Fibroblast of lung (primary cell): ENCODE measurements at regions not wholly inside any gene's neighbourhood (a gene's known extent, or its start where the extent isn't known, plus 50 kb on each side); places are given as distances from the start of the nearest gene placed in this dataset.

Experiments used
- EZH2 ChIP-seq: IDR thresholded peaks from 2 replicates; pipeline ENCODE4 v1.5.1; 2012; ENCODE audit warnings: low read length, control low read depth, mild to moderate bottlenecking; ENCODE audit errors: missing control alignments
- TF ChIP-seq, protein P1 (sequence below), 2 donors: IDR thresholded peaks in 1 of 2; conservative IDR thresholded peaks in 1 of 2; 1 replicate in 1 of 2; 2 replicates in 1 of 2; pipeline ENCODE4 v1.5.1; 2011 to 2012; ENCODE audit warnings: low read length in 2 of 2, control low read depth in 1 of 2, inconsistent platforms in 1 of 2, low read depth in 1 of 2, mild to moderate bottlenecking in 1 of 2

DNA sequence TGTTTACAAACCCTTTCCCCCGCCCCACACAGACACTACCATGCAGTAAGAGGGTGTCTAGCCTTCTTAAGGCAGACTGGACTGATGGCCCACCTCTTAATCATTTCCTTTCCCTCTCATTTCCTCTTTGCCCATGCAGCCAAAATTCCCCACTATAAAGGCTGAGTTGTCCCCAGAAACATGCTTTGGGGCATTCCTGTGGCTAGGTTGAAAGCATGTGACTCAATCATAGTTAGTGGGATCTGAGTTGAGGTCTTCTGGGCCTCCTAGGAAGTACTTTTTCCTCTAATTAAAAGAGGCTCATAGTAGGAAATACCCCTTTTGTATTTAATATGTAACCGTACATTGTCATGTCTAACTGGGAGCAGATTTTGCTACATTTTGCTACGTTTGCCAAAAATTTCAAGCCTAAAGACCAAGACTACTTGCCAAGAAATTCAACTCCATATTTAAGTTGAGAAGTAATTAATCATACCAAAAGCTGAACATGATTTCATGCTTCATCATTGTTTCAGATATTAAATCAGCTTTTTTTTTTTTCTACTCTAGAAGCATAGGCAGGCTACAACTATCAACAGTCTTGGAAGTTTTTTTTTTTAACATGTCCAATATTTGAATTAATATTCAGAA, 174.7 kb downstream of the ADGRL4 start:
- TF ChIP-seq, protein P1, sequence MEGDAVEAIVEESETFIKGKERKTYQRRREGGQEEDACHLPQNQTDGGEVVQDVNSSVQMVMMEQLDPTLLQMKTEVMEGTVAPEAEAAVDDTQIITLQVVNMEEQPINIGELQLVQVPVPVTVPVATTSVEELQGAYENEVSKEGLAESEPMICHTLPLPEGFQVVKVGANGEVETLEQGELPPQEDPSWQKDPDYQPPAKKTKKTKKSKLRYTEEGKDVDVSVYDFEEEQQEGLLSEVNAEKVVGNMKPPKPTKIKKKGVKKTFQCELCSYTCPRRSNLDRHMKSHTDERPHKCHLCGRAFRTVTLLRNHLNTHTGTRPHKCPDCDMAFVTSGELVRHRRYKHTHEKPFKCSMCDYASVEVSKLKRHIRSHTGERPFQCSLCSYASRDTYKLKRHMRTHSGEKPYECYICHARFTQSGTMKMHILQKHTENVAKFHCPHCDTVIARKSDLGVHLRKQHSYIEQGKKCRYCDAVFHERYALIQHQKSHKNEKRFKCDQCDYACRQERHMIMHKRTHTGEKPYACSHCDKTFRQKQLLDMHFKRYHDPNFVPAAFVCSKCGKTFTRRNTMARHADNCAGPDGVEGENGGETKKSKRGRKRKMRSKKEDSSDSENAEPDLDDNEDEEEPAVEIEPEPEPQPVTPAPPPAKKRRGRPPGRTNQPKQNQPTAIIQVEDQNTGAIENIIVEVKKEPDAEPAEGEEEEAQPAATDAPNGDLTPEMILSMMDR (conservative IDR thresholded peaks at IDR 0.05 in 1 of 2, IDR thresholded peaks at IDR 0.05 in 1 of 2; ENCODE audit: low read depth in 1 of 2, low read length in 2 of 2): no peak
- TF ChIP-seq EZH2: no peak
